NT2/D1 (cell line): ENCODE measurements at regions not wholly inside any gene's neighbourhood (a gene's known extent, or its start where the extent isn't known, plus 50 kb on each side); places are given as distances from the start of the nearest gene placed in this dataset.

Source experiments
- SUZ12 ChIP-seq: IDR thresholded peaks from 2 replicates; pipeline ENCODE4 v1.6.1; 2011; ENCODE audit not compliant: insufficient read length, insufficient read depth; ENCODE audit errors: extremely low read depth
- YY1 ChIP-seq: IDR thresholded peaks from 2 replicates; pipeline ENCODE4 v1.6.1; 2011; ENCODE audit not compliant: insufficient read length, insufficient read depth

GRCh38 chr1:57522575-57522974 is 98.7 kb upstream of the DAB1 start:
- TF ChIP-seq YY1 (no peak), SUZ12 (no peak)
